H9 (cell line): ENCODE measurements at regions not wholly inside any gene's neighbourhood (a gene's known extent, or its start where the extent isn't known, plus 50 kb on each side); places are given as distances from the start of the nearest gene placed in this dataset.

Experiments used
- DNase-seq: peaks from one replicate; pipeline ENCODE4 v3.0.0-alpha.2; 2017
- H2AFZ ChIP-seq: one replicate; pipeline ENCODE4 v1.6.1; 2013; ENCODE audit warnings: mild to moderate bottlenecking, low read length, control low read depth, moderate library complexity
- H2AK5ac ChIP-seq: 2 replicates; pipeline ENCODE4 v1.6.1; 2013; ENCODE audit warnings: low read length, control low read depth, mixed read lengths; ENCODE audit not compliant: insufficient read length
- H2BK120ac ChIP-seq: one replicate; pipeline ENCODE4 v1.6.1; 2013; ENCODE audit warnings: low read depth, mild to moderate bottlenecking, low read length, control low read depth, inconsistent platforms; ENCODE audit not compliant: poor library complexity, severe bottlenecking
- H2BK12ac ChIP-seq: 2 replicates; pipeline ENCODE4 v1.6.1; 2013; ENCODE audit warnings: low read length, control low read depth, mixed read lengths, low read depth; ENCODE audit not compliant: insufficient read length
- H2BK15ac ChIP-seq: 2 replicates; pipeline ENCODE4 v1.6.1; 2013; ENCODE audit warnings: low read depth, low read length, control low read depth
- H2BK20ac ChIP-seq: one replicate; pipeline ENCODE4 v1.6.1; 2013; ENCODE audit warnings: low read depth, mild to moderate bottlenecking, low read length, control low read depth, inconsistent platforms; ENCODE audit not compliant: poor library complexity, severe bottlenecking
- H2BK5ac ChIP-seq: 2 replicates; pipeline ENCODE4 v1.6.1; 2013; ENCODE audit warnings: low read length, control low read depth, mixed read lengths; ENCODE audit not compliant: insufficient read length
- H3K14ac ChIP-seq: 2 replicates; pipeline ENCODE4 v1.6.1; 2013; ENCODE audit warnings: low read length, control low read depth; ENCODE audit not compliant: insufficient read depth
- H3K18ac ChIP-seq: 2 replicates; pipeline ENCODE4 v1.6.1; 2013; ENCODE audit warnings: low read depth, mild to moderate bottlenecking, mixed read lengths, low read length, control low read depth; ENCODE audit not compliant: insufficient read length
- H3K23ac ChIP-seq: 2 replicates; pipeline ENCODE4 v1.6.1; 2013; ENCODE audit warnings: low read length, control low read depth, mixed read lengths, low read depth; ENCODE audit not compliant: insufficient read length
- H3K23me2 ChIP-seq: 2 replicates; pipeline ENCODE4 v1.6.1; 2013; ENCODE audit warnings: low read depth, mild to moderate bottlenecking, mixed read lengths, low read length, control low read depth; ENCODE audit not compliant: insufficient read length, poor library complexity, severe bottlenecking
- H3K27ac ChIP-seq: 2 replicates; pipeline ENCODE4 v1.5.1; 2013; ENCODE audit warnings: low read length, control low read depth, mixed read lengths, low read depth; ENCODE audit not compliant: insufficient read length
- H3K27me3 ChIP-seq: 2 replicates; pipeline ENCODE4 v1.6.1; 2013; ENCODE audit warnings: low read length, control low read depth, inconsistent platforms; ENCODE audit not compliant: insufficient read depth
- H3K4ac ChIP-seq: 2 replicates; pipeline ENCODE4 v1.6.1; 2013; ENCODE audit warnings: low read depth, mild to moderate bottlenecking, control low read depth, inconsistent platforms, low read length, moderate library complexity
- H3K4me1 ChIP-seq: 2 replicates; pipeline ENCODE4 v1.6.1; 2013; ENCODE audit warnings: low read length, control low read depth, inconsistent platforms; ENCODE audit not compliant: insufficient read depth
- H3K4me2 ChIP-seq: 2 replicates; pipeline ENCODE4 v1.6.1; 2013; ENCODE audit warnings: low read length, control low read depth, mixed read lengths; ENCODE audit not compliant: insufficient read length, insufficient read depth
- H3K56ac ChIP-seq: 2 replicates; pipeline ENCODE4 v1.6.1; 2013; ENCODE audit warnings: low read depth, mild to moderate bottlenecking, mixed read lengths, low read length, control low read depth; ENCODE audit not compliant: insufficient read length
- H3K79me1 ChIP-seq: 2 replicates; pipeline ENCODE4 v1.6.1; 2013; ENCODE audit warnings: low read depth, mild to moderate bottlenecking, moderate library complexity, low read length, control low read depth, inconsistent platforms; ENCODE audit not compliant: insufficient read depth, poor library complexity, severe bottlenecking
- H3K79me2 ChIP-seq: 2 replicates; pipeline ENCODE4 v1.6.1; 2013; ENCODE audit warnings: low read length, control low read depth, inconsistent platforms; ENCODE audit not compliant: insufficient read depth
- H3K9ac ChIP-seq: 2 replicates; pipeline ENCODE4 v1.6.1; 2013; ENCODE audit warnings: low read length, control low read depth, mixed read lengths; ENCODE audit not compliant: insufficient read length; ENCODE audit errors: extremely low read depth
- H3K9me3 ChIP-seq: one replicate; pipeline ENCODE4 v1.6.1; 2013; ENCODE audit warnings: low read depth, low read length, inconsistent platforms; ENCODE audit not compliant: control insufficient read depth
- H3T11ph ChIP-seq: one replicate; pipeline ENCODE4 v1.6.1; 2013; ENCODE audit warnings: mild to moderate bottlenecking, low read length, control low read depth, inconsistent platforms
- H4K20me1 ChIP-seq: one replicate; pipeline ENCODE4 v1.6.1; 2013; ENCODE audit not compliant: control insufficient read depth, insufficient read length, insufficient read depth
- H4K5ac ChIP-seq: 2 replicates; pipeline ENCODE4 v1.6.1; 2013; ENCODE audit warnings: low read depth, mild to moderate bottlenecking, mixed read lengths, low read length, control low read depth; ENCODE audit not compliant: insufficient read length
- H4K8ac ChIP-seq: replicated peaks from 2 replicates; pipeline ENCODE4 v1.6.1; 2013; ENCODE audit warnings: low read length, control low read depth, mixed read lengths, low read depth; ENCODE audit not compliant: insufficient read length
- H4K91ac ChIP-seq: 2 replicates; pipeline ENCODE4 v1.6.1; 2013; ENCODE audit warnings: low read depth, mild to moderate bottlenecking, moderate library complexity, mixed read lengths, low read length, control low read depth; ENCODE audit not compliant: insufficient read length
- H3K27ac Mint-ChIP-seq, 3 experiments: 2 replicates in 2 of 3; 3 replicates in 1 of 3; pipeline ENCODE4 v1.8.0; 2020 to 2021; ENCODE audit warnings: mixed read lengths in 3 of 3, mild to moderate bottlenecking in 1 of 3, moderate library complexity in 1 of 3
- H3K27me3 Mint-ChIP-seq: 2 replicates; pipeline ENCODE4 v1.8.0; 2021; ENCODE audit warnings: low read depth, mild to moderate bottlenecking, moderate library complexity, mixed read lengths
- H3K36me3 Mint-ChIP-seq, 3 experiments: 2 replicates in 2 of 3; 3 replicates in 1 of 3; pipeline ENCODE4 v1.8.0; 2020 to 2021; ENCODE audit warnings: low read depth in 3 of 3, mixed read lengths in 3 of 3; ENCODE audit not compliant: insufficient read depth in 1 of 3
- H3K4me1 Mint-ChIP-seq, 2 experiments: 2 replicates each; pipeline ENCODE4 v1.8.0; 2020; ENCODE audit warnings: mixed read lengths in 2 of 2
- H3K4me3 Mint-ChIP-seq, 2 experiments: 2 replicates in 1 of 2; 3 replicates in 1 of 2; pipeline ENCODE4 v1.8.0; 2020 to 2021; ENCODE audit warnings: mild to moderate bottlenecking in 2 of 2, mixed read lengths in 2 of 2, moderate library complexity in 1 of 2
- H3K9me3 Mint-ChIP-seq, 2 experiments: 2 replicates in 1 of 2; 3 replicates in 1 of 2; pipeline ENCODE4 v1.8.0; 2020; ENCODE audit warnings: mild to moderate bottlenecking in 2 of 2, mixed read lengths in 2 of 2, moderate library complexity in 1 of 2
- WGBS: extraction: QIAGEN DNeasy Blood & Tissue Kit; methylation state at CpG from one replicate; pipeline ENCODE4 v1.1.7; 2013; ENCODE audit warnings: missing lambda C conversion rate, low lambda C conversion rate, mixed read lengths; ENCODE audit not compliant: insufficient read length; ENCODE audit errors: extremely low coverage; 5-methylcytosine and 5-hydroxymethylcytosine counted together
- TF ChIP-seq, protein P1 (sequence below): fragments of 200-600 bp; sonication (generic); conservative IDR thresholded peaks from 3 replicates; pipeline ENCODE4 v1.8.0; 2021; ENCODE audit warnings: antibody characterized with exemption, mild to moderate bottlenecking

DNA sequence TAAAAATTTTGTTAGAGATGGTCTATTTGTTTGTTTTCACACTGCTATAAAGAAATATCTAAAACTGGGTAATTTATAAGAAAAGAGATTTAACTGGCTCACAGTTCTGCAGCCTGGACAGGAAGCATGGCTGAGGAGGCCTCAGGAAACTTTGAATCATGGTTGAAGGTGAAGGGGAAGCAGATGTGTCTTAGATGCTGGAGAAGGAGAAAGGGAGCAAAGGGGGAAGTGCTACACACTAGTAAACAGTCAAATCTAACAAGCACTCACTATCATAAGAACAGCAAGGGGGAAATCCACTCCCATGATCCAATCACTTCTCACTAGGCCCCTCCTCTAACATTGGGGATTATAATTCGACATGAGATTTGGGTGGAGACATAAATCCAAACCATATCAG, 76.8 kb upstream of the COL24A1 start:
- Histone ChIP-seq H3K9ac (no peak overlapping the region), H3K4me1 (no peaks in the 10 kb centered on the region), H3K14ac (no peak overlapping the region), H3K4ac (no peak overlapping the region), H3K4me2 (no peak overlapping the region), H2BK120ac (no peak overlapping the region), H3K18ac (no peak overlapping the region), H4K20me1 (no peaks in the 10 kb centered on the region), H2BK20ac (no peak overlapping the region), H4K8ac (no peak overlapping the region), H3K79me2 (no peaks in the 10 kb centered on the region), H3K79me1 (no peaks in the 10 kb centered on the region), H3K23ac (no peak overlapping the region), H3K27ac (no peak overlapping the region), H2BK12ac (no peak overlapping the region), H3K23me2 (no peaks in the 10 kb centered on the region), H4K91ac (no peak overlapping the region), H2BK15ac (no peak overlapping the region), H2BK5ac (no peak overlapping the region), H4K5ac (no peak overlapping the region), H2AFZ (no peak overlapping the region), H2AK5ac (no peak overlapping the region), H3T11ph (no peak overlapping the region), H3K9me3 (no peaks in the 10 kb centered on the region), H3K56ac (no peak overlapping the region), H3K27me3 (no peaks in the 10 kb centered on the region)
- Mint-ChIP-seq H3K4me3 (no peak overlapping the region), H3K4me1 (no peaks in the 10 kb centered on the region), H3K9me3 (peaks cover 2 to 6% of the 10 kb centered on the region in 2 experiments; a peak in 3 of 5 replicates), H3K27ac (no peak overlapping the region; a peak in 1 of 7 replicates), H3K27me3 (no peaks in the 10 kb centered on the region), H3K36me3 (0 out of 7 replicates have a peak, but pooled peaks cover 0 to 2% (median 0%) of the 10 kb centered on the region in 3 experiments)
- WGBS: no CpG with 5 or more reads among the region's 1 CpG
- TF ChIP-seq, protein P1, sequence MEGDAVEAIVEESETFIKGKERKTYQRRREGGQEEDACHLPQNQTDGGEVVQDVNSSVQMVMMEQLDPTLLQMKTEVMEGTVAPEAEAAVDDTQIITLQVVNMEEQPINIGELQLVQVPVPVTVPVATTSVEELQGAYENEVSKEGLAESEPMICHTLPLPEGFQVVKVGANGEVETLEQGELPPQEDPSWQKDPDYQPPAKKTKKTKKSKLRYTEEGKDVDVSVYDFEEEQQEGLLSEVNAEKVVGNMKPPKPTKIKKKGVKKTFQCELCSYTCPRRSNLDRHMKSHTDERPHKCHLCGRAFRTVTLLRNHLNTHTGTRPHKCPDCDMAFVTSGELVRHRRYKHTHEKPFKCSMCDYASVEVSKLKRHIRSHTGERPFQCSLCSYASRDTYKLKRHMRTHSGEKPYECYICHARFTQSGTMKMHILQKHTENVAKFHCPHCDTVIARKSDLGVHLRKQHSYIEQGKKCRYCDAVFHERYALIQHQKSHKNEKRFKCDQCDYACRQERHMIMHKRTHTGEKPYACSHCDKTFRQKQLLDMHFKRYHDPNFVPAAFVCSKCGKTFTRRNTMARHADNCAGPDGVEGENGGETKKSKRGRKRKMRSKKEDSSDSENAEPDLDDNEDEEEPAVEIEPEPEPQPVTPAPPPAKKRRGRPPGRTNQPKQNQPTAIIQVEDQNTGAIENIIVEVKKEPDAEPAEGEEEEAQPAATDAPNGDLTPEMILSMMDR: no peak
- no peak for DNase-seq
